HG03432 (cell line): ENCODE measurements at regions not wholly inside any gene's neighbourhood (a gene's known extent, or its start where the extent isn't known, plus 50 kb on each side); places are given as distances from the start of the nearest gene placed in this dataset.

Experiments
- ATAC-seq: cut with Tn5 transposase; IDR thresholded peaks from one replicate; pipeline ENCODE4 v1.9.1; 2021; ENCODE audit warnings: mild to moderate bottlenecking, moderate library complexity; ENCODE audit not compliant: unreplicated experiment

DNA sequence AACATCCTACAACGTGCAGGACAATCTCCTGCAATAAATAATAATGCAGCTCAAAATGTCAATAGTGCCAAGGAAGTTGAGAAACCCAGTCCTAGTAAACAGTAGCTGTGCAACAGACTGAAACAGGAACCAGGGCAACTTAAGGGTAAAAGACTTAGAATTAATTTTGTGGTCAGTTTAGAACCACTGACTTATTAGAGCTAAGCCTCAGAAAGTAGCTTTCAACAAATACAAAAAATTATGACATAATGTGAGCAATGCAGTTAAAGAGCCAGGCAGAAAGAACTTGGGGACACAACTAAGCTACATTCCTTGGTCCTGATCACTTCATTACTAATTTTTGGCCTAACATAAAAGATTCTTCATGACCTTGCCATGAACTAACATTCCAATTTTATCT, 195.4 kb downstream of the MACC1 start:
- peak; percentile 86 for ATAC-seq

DNA sequence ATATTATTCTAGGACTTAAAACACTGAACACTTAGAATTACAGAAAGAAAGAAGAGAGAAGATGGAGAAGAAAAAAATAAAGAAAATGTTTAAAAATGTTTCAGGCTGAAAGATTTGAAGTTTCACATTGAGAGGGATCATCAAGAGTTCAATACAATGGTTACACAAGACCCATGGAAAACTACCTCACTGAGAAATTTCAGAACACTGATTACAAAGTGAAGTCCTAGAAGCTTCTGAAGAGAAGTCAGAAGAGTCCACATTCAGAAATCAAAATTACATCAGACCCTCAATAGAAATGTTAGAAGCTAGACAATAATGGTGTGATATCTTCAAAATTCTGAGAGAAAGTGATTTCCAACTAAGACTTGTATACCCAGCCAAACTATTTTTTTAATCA, 196.1 kb downstream of the MACC1 start:
- ATAC-seq: no peak

DNA sequence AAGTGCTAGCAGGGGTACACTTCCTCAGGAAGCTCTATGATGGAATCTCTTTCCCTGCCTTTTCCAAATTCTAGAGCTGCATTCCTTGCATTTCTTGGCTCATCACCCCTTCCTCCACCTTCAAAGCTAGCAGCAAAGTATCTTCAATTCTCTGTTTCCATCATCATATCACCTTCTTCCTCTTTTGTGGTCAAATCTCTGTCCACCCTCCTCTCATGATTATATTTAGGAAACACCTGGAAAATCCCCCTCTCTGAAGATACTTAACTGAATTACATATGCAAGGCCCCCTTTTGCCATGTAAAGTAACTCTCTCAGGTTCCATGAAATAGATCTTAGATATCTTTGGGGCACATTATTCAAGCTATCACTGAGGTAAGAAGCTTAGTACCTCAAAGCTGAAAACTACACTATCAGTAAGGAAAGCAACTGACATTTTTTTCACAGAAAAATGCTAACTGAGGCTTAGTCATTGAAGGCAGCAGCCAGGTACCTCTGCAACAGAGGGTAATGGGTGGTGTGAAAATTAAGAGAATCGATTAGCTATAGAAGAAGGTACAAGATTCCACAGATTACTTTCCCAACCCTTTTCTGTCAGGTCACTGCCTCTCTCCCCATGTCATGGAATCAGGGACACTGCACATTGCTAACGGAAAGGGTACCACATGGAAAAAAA, 197.3 kb downstream of the MACC1 start:
- ATAC-seq: peak; percentile 79

DNA sequence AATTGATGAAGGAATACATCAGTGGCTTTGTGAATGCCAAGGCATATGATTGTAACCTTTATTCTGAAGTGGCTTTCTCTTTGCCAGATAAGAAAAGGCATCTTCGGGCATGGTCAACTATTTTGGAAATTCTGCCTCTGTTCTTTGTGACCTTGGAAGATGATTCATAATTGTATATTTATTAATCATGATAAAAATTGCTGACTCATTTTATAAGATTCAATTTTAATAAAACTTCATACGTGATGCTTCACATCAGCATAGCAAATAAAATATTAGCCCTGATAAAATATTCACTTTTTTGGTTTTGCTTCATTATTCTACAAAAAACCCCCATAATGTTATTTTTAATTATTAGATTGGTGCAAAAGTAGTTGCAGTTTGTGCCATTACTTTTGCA, 200.5 kb downstream of the MACC1 start:
- ATAC-seq: no peak

DNA sequence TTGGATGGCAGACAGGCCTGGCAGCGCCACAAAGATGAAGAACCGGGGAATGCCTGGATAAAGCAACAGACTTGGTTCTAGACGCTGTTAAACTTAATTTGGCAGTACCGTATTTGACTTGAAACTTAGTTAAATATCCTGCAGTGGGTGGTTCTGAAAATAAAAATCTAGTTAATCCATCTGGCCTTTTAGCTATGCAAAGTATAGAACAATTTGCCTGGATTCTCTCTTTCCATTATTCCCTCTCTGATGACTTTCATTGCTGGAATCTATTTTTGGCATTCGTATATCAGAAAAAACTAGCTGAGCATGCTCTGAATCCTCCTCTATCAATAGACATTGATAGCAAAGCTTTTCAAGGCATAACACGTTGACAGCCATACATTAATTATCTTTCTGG, 203.6 kb downstream of the MACC1 start:
- no peak for ATAC-seq

DNA sequence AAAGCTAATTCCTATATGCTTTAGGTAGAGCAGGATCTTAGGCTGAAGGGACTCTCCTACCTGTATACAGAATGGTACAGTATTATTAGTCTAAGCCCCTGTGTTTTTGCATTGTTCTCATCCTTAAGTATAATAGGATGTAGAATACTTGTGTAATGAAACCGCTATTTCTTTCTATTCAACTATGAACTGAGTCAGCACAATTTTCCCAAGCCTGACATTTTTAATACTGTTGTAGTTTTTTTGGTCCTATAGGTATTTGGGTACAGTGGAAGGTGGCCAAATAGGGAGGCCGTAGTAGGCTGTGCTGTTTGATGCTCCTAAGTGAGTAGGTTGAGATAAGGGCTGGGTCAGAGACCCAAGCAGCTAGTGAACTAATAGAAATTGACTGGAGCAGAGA, 205.1 kb downstream of the MACC1 start:
- no peak for ATAC-seq

DNA sequence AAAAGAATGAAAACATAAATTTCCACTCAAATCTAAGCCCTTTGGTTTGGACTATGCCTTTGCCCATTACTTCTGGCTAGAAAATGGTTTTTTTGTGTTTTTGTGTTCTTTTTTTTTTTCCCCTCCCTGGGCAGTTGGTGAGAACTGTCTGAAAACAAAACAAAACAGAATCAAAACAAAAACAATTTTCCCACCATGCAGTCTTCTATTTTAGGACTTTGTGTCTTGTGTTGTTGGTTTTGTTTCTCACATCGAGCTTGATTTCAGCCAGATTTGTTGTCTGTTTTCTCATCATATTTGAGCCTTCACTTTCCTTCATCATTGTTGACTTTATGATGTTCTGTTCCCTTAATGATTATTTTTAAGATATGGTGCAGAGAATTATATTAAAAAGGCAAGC, 206.3 kb downstream of the MACC1 start:
- no peak for ATAC-seq

DNA sequence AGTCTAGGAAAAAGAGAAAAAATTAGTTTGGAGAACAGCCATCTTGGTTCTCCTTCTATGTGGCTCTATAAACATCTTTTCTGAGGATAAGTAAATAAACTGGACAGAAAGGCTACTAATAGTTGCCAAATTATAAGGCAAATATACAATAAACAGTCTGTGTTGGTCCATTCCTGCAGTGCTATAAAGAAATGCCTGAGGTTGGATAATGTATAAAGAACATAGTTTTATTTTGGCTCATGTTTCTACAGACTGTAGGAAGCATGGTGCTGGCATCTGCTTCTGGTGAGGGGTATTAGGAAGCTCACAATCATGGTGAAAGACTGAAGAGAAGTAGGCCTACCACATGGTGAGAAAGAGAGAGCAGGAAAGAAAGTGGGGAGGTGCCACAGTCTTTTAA, 209.7 kb downstream of the MACC1 start:
- ATAC-seq: no peak

DNA sequence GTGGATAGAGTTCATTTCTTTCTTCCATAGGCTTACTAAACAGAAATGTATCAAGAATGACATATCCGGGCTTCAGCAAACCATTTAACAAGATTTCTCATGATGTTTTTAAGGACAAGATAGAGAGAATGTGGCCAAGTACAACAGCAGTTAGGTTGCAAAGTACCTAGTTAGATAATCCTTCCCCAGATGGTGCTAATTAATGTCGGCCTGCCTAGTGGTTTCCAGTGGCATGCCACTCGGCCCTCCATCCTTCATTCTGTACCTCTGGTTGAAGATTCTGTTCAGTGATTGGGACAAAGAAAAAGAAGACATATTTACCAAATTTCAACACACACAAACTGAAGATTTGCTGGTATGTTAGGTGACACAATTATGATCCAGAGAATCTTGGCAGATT, 212.1 kb downstream of the MACC1 start:
- ATAC-seq: no peak

DNA sequence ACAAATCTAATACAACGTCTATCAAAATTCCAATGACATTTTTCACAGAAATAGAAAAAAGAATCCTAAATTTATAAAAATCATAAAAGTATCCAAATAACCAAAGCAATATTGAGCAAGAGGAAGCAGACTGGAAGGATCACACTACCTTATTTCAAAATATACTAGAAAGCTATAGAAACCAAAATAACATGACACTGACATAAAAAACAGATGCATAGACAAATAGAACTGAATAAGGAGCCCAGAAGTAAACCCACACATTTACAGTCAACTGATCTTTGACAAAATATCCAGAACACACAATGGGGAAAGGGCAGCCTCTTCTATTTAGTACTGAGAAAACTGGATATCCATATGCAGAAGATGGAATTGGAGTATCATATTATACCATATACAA, 217.5 kb downstream of the MACC1 start:
- no peak for ATAC-seq

DNA sequence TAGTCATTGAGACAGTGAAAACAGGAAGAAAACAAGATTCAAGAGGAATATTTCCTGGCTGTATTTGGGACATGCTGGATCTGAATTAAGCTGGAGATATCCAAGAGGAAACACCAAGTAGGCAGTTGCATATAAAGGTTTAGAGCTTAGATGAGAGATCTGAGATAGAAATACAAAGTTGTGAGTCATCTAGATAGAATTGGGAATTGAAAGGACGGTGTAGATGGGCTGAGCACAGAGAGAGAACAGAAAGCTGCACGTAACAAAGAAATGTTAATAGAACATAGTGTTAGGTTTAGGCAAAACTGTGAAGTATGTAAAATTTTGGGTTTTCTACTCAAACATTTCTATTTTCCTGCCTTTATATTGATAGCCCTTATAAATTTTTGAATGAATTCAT, 218.5 kb upstream of the TMEM196 start:
- no peak for ATAC-seq

DNA sequence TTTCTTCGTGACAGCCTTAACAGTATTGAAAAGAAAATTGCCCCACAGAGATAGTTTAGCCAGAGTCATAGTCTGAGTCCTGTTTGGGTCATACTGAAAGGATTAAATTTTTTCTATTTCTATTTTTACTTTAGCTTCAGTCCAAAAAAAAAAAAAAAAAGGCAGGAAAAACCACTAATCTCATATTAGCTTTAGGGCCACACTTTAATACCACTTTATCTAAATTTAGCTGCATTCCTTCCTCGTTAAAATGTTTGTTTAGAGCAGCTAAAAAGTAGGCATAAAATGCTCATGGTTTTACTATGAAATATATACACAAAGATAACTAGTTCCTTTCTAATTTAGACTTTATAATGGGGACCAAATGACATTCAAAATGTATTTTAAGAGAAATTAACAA, 216.5 kb upstream of the TMEM196 start:
- no peak for ATAC-seq

DNA sequence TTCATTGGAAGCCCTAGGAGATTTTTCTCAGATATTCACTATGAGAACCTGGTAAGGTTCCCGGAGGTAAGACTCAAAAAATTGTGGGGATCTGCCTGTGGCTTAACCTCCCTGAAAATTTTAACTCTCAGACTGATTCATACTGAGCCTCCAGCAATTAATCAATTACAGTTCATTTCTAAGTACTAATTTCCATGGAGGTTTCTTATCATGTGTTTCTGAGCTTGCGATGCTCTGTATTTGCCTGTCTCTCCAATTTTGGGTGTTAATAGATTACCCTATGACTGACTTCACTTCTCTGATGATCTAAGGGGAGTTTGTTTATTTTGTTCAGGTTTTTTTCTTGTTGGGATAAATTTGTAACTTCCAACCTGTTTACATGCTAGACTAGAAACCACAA, 215.4 kb upstream of the TMEM196 start:
- no peak for ATAC-seq

DNA sequence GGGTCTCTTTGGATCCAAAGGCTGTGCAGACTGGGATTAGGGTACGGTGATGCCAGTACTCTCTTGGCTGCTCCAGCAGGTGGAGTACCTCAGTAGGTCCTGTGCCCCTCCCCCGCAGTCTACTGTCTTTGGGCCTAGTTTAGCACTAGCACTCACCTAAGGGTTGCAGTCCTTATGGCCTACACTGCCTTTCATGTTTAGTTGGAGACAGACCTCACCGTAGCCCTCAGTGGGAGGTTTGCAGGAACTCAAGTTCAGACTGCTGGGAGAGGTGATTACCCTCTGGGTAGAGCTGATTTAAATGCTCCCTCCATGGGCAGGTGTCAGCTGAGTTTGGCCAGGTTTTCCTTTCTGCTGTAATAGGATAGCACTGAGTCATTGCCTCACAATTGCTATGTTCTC, 210.8 kb upstream of the TMEM196 start:
- ATAC-seq: peak; percentile 17

DNA sequence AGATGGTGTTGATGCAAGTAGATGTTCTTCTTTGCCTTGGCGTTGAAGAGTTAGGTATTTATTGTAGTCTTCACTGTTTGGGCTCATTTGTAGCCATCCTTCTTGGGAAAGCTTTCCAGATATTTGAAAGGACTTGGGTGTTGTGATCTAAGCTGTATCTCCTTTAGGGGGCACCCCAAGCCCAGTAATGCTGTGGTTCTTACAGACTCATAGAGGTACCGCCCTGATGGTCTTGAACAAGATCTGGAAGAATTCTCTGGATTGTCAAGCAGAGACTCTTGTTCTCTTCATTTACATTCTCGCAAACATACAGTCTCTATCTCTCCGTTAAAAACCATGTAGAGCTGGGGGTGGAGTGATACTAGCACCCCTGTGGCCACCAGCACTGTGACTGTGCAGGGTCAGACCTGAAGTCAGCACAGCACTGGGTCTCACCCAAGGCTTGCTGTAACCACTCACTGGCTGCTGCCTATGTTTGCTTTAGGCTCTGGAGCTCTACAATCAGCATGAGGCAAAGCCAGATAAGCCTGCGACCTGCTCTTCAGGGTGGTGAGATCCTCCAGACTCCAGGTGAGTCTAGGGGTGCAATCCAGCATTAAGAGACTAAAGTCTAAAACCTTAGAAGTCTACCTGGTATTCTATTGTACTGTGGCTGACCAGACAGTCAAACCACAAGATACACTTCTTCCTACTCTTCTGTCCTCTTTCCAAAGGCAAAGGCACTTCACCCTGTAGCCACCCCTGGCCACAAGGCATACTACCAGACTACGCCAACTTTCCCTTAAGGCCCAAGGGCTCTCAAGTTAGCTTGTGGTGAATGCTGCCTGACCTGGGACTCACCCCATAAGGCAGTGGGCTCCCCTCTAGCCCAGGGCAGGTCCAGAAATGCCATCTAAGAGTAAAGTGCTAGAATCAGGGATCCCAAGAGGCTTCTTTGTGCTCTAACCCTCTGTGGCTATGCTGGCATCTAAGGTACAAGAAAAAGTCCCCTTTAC, 209.7 kb upstream of the TMEM196 start:
- ATAC-seq: peak; percentile 61

DNA sequence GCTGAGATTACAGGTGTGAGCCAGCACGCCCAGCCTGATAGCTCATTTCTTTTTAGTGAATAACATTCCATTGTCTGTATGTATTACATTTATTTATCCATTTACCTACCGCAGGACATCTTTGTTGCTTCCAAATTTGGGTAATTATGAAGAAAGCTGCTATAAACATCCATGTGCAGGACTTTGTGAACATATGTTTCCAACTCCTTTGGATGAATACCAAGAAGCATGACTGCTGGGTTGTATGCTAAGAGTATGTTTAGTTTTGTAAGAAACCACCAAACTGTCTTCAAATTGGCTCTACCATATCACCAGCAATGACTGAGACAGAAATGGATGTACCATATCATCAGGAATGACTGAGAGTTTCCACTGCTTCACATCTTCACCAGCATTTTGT, 200.2 kb upstream of the TMEM196 start:
- ATAC-seq: no peak

DNA sequence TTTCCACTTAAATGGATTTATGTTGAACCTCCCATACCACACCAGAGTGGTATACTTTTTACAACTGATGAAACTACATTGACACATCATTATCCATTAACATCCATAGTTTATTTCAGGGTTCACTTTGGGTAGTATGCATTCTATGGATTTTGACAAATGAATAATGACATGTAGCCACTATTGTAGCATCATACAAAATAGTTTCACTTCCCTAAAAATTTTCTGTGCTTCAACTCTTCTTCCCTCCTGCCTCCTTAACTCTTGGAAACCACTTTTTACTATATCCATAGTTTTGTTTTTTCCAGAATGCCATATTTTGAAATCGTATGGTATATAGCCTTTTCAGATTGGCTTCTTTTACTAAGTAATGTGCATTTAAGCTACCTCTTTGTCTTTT, 199.5 kb upstream of the TMEM196 start:
- no peak for ATAC-seq

DNA sequence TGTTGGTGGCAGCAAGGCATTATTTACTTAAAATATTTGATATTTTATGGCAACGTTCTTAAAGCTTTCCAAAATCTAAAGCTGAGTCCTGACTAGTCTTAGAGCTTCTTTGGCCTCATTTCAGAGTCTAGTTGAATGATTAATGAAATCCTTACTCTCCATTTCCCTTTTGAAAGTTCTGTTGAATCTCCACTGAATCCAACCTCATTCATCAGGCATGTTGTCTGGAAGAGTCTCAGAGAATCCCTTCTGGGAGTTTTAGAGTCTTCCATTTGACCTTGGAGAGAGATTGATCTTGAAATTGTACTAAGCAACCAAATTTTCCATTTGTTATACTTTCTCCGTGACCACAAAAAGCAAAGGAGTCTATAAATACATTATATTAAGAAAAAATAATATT, 198.5 kb upstream of the TMEM196 start:
- ATAC-seq: no peak

DNA sequence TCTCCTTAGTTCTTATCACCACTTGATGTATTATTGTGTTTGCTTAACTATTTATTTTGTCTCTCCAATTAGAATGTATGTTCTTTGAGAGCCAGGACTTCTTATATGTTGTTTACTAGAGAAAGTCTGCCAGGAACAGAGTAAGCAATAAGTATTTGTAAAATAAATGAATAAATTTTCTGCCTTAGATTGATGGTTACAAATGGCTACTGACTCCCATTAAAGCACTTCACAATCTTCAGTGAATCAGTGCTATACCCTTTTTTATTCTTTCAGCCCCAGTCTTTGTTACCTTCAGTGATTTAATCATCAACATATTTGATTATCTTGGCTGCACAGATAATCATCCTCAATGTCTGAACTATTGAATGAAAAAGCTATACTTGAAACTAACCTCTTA, 197.1 kb upstream of the TMEM196 start:
- ATAC-seq: no peak

DNA sequence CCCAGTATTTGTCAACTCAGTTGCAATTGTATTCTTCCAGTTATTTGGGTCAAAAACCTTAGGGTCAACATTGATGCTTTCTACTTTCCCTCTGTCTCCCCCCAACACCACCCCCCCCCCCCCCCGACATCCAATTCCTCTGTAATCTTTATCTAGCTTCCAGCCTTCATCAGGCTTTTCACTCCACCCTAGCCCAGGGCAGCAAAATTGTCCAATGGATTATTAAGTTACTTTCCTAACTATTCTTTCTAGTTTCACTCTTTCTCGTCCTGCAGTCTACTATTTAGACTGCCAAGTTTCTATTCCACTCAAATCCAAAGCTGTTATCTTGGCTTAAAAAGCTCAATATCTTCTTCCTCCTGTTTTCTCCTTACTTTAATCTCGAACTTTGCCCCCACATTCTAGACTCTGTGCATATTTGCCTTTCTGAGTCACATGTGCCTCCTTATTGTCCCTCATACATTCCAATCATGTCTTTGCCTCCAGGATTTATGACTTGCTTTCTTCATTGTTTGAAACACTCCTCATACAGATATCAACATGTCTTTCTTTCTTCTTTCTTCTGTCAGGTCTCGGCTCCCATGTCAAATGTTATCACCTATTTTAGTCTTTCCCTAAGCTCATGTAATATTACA, 196.6 kb upstream of the TMEM196 start:
- no peak for ATAC-seq

DNA sequence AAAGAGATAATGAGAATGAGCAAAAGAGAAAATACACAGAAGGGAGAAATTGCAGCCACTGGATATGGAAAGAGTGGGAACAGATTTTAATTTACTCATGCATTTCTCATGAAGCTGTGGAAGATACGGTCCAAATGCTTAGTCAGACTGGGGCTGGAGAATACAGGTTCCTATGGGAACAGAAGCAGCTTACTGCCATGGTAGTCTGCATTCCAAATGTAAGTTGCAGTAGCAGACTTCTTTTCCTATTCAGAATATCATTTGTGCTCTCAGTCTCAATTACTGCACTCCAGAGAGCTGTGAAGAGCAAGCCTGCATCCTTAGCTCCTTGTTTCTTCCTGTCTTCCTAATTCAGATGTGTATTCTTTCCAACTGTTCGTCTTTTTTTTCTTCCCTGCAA, 190.8 kb upstream of the TMEM196 start:
- ATAC-seq: no peak

DNA sequence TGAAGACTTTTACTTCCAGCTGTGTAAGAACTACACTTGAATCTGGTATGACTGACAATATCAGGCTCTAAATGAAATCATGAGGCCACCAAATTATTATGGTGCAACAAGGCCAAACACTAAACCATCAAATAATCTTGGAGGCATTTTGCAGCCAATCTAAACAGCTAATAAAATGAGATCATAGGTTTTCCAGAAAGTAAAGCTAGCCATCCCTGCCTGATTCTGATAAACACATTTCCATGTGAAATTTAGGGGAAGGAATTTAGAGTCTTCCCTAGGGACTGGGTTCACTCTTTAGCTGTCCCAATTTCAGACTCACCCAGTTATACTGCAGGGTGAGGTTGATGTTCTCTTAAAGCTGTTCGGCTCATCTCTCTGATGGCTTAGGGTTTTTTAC, 190.3 kb upstream of the TMEM196 start:
- ATAC-seq: no peak
